Kidney epithelial cell (primary cell): ENCODE measurements at regions not wholly inside any gene's neighbourhood (a gene's known extent, or its start where the extent isn't known, plus 50 kb on each side); places are given as distances from the start of the nearest gene placed in this dataset.

Experiments used
- DNase-seq: peaks from one replicate; pipeline ENCODE4 v3.0.0-alpha.2; 2010; ENCODE audit warnings: low read depth
- H3K27me3 ChIP-seq: 2 replicates; pipeline ENCODE4 v1.6.0; 2011; ENCODE audit warnings: low read length; ENCODE audit not compliant: control insufficient read depth, insufficient read depth
- H3K36me3 ChIP-seq: 2 replicates; pipeline ENCODE4 v1.5.1; 2011; ENCODE audit warnings: low read length; ENCODE audit not compliant: control insufficient read depth, insufficient read depth
- H3K4me3 ChIP-seq: 2 replicates; pipeline ENCODE4 v1.5.1; 2011; ENCODE audit warnings: low read depth, mild to moderate bottlenecking, control low read depth, low read length
- CTCF ChIP-seq: IDR thresholded peaks from 2 replicates; pipeline ENCODE4 v1.5.1; 2011; ENCODE audit warnings: mild to moderate bottlenecking, moderate library complexity, low read length, control low read depth, inconsistent platforms; ENCODE audit not compliant: insufficient read depth, poor library complexity, severe bottlenecking

- no peak for TF ChIP-seq CTCF
- H3K4me3 ChIP-seq, result no peak overlapping the region
- no peaks in the 10 kb centered on the region for H3K36me3 ChIP-seq
- DNase-seq, result no peak
- H3K27me3 ChIP-seq, result no peaks in the 10 kb centered on the region
Measured at GRCh38 chr16:82497139-82497538, 129.6 kb upstream of the CDH13 start.

- no peak overlapping the region for H3K4me3 ChIP-seq
- TF ChIP-seq CTCF, result no peak
- DNase-seq, result no peak
- no peaks in the 10 kb centered on the region for H3K36me3 ChIP-seq
- H3K27me3 ChIP-seq, result no peaks in the 10 kb centered on the region
Measured at GRCh38 chr16:82488460-82488859, 138.3 kb upstream of the CDH13 start.

GRCh38 chr16:82481455-82481854 is 145.3 kb upstream of the CDH13 start:
- DNase-seq, result no peak
- Histone ChIP-seq H3K4me3 (no peak overlapping the region), H3K36me3 (no peaks in the 10 kb centered on the region), H3K27me3 (no peaks in the 10 kb centered on the region)
- TF ChIP-seq CTCF, result no peak

- Histone ChIP-seq H3K4me3 (no peak overlapping the region), H3K27me3 (no peaks in the 10 kb centered on the region), H3K36me3 (no peaks in the 10 kb centered on the region)
- TF ChIP-seq CTCF, result no peak
- DNase-seq, result no peak
Measured at GRCh38 chr16:82476786-82477185, 150.0 kb upstream of the CDH13 start.

GRCh38 chr16:82470620-82471152 is 156.1 kb upstream of the CDH13 start:
- H3K27me3 ChIP-seq, result peaks cover 12% of the 10 kb centered on the region
- TF ChIP-seq CTCF, result no peak
- DNase-seq, result no peak
- no peaks in the 10 kb centered on the region for H3K36me3 ChIP-seq
- H3K4me3 ChIP-seq, result no peak overlapping the region

- no peak overlapping the region for H3K4me3 ChIP-seq
- no peak for DNase-seq
- no peak for TF ChIP-seq CTCF
- H3K36me3 ChIP-seq, result no peaks in the 10 kb centered on the region
- H3K27me3 ChIP-seq, result peaks cover 12% of the 10 kb centered on the region
Measured at GRCh38 chr16:82470016-82470415, 156.8 kb upstream of the CDH13 start.
